GM19240 (cell line): ENCODE measurements at regions not wholly inside any gene's neighbourhood (a gene's known extent, or its start where the extent isn't known, plus 50 kb on each side); places are given as distances from the start of the nearest gene placed in this dataset.

Experiments
- DNase-seq: peaks from one replicate; pipeline ENCODE4 v3.0.0; 2011; ENCODE audit warnings: low spot score; ENCODE audit not compliant: insufficient read length

DNA sequence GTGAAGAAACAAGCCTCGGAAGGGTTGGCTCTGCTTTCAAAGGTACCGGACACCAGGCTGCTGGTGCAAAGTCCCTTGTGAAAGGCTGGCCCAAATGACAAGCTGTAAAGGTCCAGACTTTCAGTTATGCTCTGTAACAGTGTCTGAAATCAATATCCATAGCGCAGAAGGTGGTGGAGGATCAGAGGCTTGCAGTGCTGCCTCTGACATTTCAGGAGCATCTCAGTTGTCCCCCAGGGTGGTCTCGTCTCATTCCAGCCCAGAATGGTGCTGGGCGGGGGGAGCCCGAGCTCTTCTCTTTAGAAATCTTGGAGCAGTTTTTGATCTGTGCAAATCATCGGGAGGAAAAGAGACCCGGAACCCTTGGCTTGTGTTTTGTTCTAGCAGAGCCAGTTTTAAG, 402.3 kb upstream of the RGMA start:
- no peak for DNase-seq

DNA sequence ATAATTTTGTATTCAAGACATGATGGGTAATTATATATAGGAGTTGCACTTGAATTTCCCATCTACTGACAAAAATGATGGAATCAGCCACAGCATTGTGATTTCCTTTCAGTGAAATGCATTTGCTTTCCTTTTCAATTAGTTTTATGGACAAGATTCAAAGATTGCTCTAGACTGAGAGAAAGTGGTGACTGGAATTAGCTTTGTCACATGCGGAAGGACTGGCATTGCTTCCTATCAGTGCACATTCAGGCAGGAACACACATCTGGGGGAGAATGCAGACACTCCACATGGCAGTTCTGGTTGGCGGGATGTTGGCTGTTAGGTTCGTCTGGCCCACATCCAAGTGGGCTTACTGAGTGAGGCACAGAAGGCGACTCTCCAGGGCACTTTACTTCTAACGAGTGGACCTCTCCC, 399.3 kb upstream of the RGMA start:
- no peak for DNase-seq

DNA sequence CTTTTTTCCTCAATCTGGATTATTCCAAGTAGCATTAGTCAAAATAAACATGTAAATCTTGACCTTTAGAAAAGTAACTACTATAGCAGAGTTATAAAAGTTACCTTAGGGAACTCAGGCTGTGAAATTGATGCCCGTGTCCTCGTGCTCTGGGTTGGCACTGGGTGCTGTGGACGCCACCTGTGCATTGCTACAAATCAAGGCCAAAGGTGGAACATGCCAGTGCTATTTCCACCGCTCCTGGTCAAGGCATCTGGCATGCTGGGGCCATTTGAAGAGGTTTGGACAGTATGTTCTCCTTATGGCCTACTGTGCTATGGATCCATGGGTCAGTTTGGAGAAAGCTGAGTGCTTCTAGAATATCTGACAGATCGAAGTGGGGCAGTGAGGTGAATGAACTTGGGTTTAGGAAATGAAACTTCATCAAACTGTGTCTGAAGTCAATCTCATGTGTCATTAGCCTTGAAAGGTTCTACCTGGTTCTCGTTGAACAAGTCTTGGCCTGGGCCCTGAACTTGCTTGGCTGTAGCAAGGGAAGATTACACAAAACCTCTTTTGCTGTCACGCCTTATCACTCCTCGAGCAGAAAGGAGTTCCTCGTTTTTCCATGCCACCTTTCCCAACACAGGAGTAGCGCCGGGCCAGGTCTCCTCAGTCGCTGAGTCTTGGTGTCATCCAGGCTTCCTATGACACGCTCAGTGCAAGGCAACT, 397.6 kb upstream of the RGMA start:
- DNase-seq, result no peak

DNA sequence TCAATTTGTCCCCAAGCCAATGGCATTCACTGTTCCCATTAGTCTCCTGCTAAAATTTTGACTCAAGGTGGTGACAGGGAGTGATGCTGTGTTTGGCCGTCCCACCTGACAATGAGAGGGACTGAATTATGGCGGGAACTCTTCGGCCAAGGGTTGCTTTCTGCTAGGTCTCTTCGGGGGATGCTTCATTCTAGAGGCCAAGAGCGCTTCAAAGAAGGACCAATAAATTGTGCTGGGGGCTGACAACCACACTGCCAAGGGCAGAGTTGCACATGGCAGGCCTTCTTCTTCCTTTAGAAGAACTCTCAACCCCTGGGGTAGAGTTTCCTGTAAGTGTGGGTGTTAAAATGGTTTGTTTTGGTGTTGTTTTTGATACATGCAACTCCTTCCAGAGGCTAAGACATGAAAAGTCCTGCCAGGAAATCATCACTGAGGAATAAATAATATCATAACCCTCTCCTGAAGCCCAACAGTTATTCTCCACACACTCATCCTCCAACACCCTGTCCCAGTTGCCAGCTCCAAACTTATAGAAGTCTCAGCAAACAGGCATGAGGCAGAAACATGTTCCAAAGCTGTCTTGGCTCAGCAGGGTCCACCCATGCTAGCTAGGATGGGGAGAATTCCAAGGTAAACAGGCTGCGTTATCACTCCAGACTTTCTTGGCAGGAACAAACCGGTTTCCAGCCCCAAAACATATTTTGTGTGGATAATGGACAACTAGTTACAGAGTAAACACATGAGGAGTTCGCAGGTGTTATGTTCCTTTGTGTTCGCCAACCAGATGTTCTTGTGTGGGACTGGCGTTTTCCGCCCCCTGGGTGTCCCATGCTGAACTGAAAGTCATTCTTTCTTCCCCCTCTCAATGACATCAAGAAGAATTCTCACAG, 396.7 kb upstream of the RGMA start:
- DNase-seq, result no peak

DNA sequence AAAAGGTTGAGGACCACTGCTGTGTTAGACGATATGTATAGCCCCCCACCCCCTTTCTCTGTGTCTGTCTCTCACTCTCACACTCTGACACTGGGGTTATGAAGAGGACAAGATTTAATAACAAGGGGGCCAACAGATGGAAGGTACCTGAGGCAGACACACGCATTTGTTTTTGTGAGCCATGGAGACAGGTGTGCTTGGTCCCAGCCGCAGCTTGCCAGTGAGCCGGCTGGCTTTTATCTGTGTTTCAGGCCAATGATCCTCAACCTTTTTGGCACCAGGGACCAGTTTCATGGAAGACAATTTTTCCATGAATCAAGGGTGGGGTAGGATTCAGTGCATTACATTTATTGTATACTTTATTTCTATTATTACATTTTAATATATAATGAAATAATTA, 394.9 kb upstream of the RGMA start:
- no peak for DNase-seq

DNA sequence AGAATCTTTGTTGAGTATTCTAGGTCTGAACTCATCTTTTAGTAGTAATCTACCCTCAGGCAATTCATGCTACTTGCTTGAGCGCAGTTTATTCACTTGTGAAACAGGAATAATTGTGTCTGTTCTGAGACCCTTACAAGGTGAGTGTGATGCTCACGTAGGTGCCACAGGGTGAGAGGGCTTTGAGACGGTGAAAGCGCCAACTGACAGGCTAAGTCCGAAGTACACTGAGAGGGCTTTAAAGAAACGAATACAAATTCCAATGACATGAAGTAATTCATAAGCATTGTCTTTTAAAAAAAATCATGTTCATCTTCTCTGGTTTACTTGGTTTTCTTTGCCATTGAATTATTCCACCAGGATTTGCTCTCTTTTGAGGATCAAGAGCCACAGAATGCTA, 393.7 kb upstream of the RGMA start:
- DNase-seq, result no peak

DNA sequence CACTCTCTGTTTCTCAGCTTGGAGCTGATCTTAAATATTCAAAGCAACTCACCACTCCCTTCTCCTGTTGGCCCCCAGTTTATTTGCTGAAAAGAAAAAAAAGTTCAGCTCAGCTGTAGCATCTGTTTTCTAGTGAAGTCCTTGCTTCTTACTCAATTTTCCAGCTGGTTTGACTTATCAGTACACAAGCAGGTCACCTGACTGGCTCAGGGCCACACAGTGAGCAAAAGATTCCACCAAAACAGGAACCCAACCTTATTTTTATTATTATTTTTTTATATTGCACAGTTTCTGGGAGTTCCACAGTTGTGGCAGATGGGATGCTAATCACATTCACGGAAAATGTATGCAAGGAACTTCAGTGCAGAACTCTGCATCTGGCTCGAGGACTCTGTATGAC, 390.7 kb upstream of the RGMA start:
- no peak for DNase-seq

DNA sequence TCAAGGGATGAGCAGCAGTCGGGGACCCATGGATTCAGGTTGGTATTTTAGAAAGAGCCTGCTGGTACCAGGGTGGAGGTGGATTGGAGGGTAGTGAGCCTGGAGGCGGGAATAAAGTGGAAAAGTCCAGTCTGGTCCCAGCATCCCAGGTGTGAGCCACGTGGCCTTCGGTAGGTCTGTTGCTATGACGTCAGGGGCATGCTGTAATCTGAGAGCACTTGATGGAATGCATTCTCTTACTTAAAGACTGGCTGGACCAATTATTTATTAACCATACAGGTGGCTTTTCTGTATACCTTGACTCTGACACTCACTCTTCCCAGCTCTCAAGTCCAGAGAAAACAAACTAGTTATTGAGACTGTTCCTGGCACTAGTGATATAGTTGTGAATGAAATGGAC, 389.9 kb upstream of the RGMA start:
- no peak for DNase-seq

DNA sequence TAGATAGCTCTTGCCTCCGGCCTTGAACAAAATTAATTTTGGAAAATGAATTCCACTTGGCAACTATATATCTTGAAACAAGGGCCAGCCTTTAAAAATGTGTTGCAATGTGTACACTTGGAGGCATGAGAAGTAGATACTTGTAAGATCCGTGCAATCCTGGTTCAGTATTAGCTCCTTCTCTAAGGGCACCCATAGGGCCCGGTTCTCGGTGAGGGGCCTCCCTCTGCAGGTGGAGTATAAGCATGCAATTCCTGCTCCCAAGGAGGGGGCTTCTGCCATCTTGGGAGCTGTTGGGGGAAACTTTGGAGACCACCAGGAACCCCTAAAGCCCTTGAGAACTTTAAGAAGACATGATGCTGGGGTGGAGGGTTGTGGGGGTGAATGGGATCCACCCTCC, 388.7 kb upstream of the RGMA start:
- DNase-seq, result no peak

DNA sequence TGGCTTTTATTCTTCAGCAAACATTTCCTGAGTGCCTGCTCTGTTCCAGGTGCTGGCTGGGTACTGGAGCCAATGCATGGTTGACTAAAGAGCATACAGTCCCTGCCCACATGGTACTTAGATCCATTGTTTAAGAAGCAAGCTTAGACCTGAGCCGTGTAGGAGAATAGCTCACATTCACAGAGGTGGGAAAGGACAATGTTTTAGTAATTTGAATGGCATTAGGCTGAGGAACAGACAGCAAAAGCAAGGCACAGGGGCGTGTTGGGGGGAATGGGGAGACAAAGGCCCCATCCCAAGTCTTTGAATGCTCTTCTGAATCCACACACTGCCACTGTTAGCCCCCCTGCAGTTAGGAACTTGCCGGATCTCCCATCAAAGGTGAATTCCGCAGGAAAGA, 388.2 kb upstream of the RGMA start:
- no peak for DNase-seq

DNA sequence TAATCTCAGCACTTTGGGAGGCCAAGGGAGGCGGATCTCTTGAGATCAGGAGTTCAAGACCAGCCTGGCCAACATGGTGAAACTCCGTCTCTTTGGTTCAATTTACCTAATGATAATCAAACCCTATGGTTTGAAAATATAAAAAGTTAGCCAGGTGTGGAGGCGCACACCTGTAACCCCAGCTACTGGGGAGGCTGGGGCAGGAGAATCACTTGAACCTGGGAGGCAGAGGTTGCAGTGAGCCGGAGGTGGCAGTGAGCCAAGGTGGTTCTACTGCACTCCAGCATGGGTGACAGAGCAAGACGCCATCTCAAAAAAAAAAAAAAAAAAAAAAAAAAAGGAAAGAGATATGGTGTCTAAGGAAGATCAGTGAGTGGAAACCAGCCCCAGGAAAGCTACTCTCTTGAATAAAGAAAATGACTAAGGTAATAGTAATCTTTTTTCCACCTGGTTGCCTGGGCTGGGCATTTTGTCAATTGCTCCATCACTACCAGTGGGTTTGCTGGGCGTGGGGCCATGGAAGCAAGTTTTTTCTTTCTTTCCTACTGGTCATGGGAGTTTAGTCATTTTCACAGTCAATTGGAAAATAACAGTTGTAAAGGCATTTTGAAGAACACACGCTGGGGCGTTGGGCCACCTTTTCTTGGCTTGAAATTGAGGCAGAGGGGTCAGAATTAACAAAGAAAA, 387.6 kb upstream of the RGMA start:
- DNase-seq, result no peak

DNA sequence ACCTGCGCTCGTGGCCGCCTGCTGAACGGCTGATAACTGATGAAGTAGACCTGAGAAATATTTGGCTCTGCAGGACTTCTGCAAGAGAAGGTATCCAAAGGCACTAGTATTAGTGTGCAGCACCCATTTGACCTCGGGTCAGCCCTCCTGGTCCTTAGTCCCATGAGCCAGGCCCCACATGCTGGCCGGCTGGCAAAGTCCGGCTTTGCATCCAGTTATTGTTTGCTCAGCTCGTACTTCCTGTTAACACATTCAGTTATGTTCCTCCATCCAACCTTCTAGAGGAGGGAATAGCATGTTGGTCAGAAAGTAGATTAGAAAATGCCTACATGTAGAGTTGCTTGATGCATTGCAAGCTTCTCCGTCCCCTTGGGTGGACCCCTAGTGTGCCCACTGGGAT, 385.7 kb upstream of the RGMA start:
- DNase-seq, result no peak

DNA sequence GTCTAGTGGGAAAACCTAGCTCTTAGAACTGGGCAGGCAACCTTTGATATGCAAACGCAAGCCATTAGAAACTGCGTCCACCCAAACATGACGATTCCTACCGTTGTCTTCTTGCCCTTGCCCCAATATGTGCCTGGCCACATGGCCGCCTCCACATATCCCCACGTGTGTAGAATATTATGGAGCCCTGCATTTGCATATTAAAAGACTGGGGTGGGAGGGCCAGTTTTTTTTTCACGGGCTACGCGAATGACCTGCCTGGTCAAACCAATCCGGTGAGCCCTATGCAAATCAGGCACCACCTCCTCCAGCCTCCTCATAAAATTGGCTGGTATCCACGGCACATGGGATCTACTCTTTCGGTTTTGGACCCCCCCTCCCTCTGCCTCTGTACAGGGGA, 381.0 kb upstream of the RGMA start:
- DNase-seq, result no peak

DNA sequence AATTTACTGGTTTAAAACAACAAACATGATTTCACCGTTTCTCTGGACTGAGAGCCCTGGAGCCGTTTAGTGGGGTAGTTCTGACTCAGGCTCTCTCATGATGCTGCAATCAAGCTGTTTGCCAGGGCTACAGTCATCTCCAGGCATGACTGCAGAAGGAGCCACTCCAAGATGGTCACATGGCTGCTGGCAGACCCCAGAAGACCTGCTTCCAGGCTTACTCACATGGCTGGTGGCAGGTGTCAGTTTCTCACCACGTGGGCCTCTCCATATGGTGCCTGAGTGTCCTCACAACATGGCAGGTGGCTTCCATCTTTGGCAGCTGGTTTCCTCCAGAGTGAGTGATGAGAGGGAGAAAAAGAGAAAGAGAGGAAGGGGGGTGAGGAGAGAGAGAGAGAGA, 378.3 kb upstream of the RGMA start:
- no peak for DNase-seq

DNA sequence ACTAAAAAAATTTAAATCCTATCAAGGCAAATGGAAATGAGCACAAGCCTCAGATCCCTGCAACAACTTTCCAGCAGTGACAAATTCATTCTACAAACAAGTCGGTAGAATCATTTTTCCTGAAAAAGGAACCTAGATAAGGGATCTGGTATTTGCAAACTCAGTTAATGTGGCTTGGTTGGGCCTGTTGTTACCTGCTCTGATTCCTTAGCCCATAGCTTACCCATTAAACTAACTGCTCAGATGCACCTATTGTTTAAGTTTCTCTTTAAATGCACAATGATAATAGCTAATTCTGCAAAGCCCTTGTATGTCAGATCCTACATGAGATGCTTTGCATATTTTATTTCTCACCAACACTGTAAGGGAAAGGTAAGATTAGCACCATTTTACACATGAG, 377.4 kb upstream of the RGMA start:
- DNase-seq, result no peak

DNA sequence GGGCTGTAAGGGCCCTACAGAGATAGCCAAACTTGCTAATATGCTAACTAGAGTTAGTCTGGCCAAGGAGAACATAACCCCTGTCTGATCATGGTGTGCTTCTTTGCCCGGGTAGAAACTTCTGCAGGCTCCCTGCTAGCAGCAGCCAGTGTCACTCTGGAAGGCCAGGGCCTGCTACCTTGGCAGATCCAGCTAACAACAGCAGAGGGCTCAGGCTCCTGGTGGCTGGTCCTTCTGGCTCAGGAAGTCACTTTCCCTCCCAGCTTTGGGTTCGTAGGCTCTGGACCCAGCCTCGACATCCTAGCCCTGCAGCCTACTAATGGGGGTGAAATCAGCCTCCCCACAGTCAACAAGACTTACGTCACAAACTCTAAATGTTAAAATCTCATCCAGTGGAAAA, 373.7 kb upstream of the RGMA start:
- no peak for DNase-seq

DNA sequence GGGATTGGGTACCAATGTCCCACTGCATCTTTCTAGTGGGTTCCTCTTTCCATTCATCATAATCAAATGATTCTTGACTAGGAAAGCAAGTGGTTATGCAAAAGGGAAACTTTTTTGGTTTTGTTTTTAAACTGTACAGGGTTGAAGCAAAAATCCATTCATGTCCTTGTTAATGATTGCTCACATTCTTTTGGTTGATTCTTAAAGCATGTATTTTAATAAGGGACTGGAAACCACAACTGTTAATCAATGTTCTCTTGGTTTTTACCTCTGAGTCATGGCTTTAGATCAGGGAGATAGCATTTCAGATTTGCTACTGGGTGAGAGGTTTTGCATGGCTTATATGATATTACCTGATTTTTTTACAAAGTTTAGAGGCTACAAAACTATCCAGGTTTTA, 371.7 kb upstream of the RGMA start:
- DNase-seq, result no peak

DNA sequence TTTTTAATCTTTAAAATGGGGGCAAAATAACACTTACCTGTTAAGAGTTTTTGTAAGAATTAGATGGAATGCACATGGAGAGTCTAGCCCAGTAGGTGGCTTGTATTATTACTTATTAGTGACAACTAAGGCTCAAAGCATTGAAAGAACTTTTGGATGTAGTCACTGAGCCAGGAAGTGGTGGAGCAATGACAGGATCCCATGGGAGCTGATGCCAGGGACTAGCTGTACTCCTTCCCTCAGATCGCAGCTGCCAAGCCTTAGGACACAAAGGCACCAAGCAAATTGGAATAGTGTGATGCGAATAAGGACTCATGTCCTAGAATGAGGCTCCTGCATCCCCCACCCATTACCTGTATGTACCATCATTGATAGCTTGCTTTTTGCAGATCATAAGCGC, 370.4 kb upstream of the RGMA start:
- no peak for DNase-seq

DNA sequence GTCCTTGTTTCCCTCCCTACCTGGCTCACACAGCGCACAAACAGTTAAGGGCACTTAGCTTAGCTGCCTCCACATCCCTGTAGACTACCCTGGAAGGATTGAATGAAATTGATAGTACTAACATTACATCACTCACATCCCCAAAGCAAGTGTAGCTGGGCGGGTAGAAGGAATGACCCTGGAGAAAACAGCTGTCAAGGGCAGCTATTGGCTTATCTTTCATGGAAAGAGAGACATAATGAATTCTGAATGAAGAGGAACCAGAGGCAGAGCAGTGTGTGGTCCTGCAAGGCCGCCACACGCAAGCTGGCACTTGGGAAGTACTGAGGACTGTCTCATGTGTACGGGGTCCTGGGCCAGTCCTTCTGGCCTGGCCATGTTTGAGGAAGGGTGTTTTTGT, 369.6 kb upstream of the RGMA start:
- DNase-seq, result no peak

DNA sequence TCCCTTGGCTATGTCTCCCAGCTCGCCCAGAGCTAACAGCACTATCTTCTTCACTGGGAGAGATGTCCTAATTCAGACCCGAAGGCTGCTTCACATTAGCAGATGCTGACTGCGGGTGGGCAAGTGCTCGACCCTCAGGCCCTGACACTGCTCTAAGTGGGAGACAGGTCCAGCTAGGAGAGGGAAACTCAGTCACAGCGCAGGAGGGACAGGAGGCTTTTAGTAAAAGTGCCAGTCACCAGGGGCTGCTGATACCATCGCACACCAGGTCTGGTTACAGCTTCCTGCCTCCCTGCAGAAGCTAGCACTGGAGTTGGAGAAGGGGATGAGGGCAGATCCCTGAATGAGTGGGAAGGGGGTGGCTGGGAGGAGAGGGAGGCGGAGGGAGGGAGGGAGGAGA, 365.8 kb upstream of the RGMA start:
- DNase-seq, result no peak

DNA sequence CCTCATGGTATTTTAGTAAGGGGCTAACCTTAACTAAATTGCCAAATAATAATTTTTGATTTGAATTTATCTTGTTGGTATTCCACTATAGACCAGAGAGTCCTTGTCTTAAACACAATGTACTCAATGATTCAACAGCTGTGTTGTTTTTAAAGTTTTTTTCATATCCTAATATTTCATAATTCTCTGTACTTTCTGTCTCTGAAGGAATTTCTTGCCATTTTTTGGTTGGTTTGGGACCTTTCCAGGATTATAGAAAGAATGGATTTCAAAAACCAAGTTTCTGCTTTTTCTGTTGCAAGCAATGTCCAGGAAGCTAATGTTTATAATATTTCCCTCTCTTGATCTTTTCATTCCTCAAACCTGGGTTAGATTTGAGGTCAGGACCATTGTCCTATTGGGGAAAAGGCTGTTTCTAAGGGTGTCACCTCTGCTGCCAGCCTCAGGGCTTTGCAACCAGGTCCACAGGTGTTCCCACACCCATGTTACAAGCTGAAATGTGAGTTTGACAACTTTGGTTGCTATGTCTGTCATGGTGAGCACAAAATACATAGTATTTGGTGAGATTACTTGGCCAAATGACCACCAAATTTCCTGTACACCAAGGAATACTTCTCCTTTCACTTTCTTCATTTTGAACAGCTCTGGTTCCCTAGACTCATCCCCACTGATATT, 363.7 kb upstream of the RGMA start:
- no peak for DNase-seq

DNA sequence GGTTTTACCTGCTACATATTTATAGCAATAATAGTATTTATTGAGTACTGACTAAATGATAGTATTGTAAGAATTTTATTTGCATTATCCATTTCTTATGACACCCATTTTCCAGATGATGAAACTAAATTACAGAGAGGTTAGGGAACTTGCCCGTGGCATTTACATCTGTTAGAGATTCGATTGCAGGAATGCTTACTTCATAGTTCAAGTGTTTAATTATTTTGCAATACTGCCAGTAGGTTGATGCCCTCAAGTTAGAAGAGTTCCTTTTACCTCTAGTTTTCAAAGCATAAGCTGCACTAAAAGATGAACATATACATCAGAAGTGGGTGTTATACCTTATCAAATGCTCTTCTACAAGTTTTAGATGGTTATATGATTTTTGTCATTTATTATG, 362.8 kb upstream of the RGMA start:
- no peak for DNase-seq
